HK-2 (cell line): ENCODE measurements at regions not wholly inside any gene's neighbourhood (a gene's known extent, or its start where the extent isn't known, plus 50 kb on each side); places are given as distances from the start of the nearest gene placed in this dataset.
"Not testable (repeated sequence)": the region's sequence is repeated elsewhere in the genome, so short reads cannot be mapped to it uniquely, and the experiment has no call there.

Experiments
- DNase-seq: peaks from one replicate; pipeline ENCODE4 v3.0.0-alpha.2; 2018; ENCODE audit not compliant: unreplicated experiment

DNA sequence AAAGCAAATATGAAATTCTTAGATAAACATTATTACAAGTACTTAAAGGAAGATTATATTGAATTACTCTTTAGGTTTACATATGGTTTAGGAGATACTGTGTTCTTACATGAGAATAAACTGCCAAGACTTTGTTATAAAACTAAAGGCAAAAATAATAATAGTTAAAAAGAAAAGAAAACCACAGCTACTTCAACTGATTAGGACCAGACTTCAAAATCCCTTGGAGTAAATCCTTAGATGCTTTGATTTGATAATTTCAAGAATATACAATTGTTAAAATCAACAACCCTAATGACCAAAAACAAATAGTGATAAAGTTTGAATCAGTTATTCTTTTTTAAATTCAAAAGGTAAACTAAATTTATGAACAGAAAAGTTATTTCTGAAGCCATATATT, 389.6 kb upstream of the COX7C start:
- no peak for DNase-seq

DNA sequence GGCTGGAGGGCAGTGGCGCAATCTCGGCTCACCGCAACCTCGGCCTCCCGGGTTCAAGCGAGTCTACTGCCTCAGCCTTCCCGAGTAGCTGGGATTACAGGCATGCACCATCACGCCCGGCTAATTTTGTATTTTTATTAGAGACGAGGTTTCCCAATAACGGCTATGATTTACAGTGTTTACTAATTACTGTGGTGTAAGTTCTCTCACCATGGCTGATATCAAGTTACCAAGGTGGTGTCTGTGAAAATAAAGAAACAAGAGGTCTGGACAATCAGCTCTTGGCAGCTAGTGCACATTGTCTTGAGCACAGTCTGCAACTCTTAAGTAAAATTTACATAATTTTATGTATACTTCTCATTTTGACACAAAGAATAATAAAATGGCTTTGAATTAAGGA, 385.5 kb upstream of the COX7C start:
- no peak for DNase-seq

DNA sequence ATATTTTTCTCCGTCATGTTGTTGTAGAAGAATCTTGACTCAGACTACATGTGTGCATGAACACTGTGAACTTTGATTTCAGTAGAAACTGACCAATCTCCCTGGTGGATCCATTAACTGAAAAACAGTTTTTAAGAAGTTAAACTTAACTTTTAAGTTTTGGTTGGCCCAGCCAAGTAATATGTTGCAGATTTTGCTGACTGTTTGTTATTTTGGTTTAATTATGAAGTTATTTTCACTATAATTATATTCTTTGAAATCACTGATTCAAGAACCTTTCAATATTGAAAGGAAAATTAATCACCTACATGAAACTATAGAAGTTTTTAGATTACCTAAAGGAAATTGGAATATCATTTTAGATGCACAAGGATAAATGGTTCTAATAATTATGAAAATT, 373.6 kb upstream of the COX7C start:
- no peak for DNase-seq

DNA sequence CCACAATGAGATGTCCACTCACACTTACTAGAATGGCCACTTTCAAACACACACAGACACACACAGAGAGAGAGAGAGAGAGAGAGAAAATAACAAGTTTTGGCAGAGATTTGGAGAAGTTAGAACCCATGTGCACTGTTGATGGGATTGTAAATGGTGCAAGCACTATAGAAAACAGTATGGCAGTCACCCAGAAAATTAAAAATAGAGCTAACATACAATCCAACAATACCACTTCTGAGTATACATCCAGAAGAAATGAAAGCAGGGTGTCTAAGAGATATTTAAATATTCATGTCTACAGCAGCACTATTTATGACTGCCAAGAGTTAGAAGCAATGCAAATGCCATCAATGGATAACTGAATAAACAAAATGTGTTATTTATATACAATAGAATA, 359.9 kb upstream of the COX7C start:
- no peak for DNase-seq

DNA sequence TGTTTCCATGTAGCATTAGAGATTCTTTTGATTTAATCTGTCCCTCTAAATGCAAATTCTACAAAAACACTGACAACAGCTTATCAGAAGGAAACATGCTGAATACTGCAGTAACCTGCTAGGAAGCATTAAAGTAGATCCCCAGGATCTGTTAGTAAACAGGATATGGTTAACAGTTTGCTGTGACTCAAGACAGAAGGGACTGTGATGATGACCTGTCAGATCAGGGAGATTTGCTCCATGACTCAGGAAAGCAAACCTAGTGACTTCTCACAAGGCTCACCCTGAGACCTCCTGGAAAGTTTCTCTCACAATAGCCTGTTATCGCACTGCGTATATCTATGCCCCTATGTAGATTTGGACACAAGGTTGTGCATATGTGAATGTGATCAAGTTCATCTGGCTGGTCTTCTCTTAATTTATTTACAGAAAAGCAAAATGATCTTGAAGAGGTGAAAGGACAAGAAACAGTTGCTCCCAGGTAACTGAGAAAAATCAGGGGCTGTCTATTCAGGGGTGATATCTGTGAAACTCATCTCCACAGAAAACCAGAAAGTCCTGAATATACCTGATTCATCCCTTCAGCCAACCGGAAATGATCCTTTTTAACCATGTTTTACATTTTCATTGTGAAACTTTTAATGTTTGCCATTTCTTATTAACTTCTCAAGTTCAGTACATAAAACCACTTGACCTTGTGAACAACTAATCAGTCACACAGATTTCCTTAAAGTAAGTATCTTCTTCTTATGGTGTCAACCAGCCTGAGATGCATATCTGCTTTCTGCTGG, 333.1 kb upstream of the COX7C start:
- not testable (repeated sequence) for DNase-seq

DNA sequence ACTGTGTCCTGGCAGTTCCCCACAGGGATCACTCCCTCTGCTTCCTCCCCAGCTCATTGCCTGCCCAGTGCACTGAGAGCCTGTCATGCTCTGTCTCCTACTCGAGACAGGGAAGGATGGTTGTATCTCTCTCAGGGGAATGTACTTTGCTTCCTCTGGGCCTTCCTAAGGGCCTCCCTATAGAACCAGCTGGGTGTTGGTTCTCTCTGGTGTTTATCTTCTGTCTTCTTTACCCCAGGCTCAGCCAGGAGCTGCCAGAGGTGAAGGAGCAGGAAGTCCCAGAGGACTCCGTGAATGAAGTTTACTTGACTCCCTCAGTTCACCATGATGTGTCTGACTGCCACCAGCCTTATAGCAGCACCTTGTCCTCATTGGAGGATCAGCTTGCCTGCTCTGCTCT, 330.3 kb upstream of the COX7C start:
- DNase-seq: not testable (repeated sequence)

DNA sequence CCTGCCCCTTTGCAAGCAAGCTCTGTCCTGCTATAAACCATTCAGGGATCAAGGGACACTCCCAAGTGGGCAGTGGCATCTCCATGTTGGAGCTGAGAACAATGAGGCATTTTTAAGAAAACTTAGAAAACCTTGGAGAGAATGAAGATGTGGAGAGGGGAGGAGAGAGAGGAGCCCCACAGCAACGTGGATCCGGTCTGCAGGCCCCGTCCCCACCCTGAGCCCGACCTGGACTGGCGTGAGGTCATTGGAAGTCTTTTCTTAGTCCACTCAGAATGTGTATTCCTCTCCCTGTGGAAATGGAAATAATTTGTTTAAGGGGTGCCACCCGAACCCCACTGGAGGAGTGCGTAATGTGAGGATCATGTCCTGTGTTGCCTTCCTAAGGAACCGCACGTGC, 328.0 kb upstream of the COX7C start:
- DNase-seq: not testable (repeated sequence)

DNA sequence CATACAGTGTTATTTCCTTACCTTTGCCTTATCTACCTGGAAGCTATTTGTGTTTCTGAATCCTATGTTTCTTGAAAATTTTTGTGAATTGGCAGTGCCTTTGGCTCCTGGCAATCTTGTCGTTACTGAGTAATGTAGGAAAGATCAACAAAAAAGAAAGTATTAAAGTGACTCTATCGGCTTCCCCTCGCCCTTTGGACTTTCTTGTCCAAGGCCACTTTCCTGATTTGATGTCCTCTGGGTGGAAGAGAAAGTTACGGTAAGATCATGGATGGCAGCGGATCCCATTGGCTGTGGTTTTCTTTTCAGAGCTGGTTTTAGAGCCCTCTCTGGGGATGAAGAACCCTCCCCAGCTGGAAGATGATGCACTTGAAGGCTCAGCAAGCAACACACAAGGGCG, 324.9 kb upstream of the COX7C start:
- DNase-seq: not testable (repeated sequence)

DNA sequence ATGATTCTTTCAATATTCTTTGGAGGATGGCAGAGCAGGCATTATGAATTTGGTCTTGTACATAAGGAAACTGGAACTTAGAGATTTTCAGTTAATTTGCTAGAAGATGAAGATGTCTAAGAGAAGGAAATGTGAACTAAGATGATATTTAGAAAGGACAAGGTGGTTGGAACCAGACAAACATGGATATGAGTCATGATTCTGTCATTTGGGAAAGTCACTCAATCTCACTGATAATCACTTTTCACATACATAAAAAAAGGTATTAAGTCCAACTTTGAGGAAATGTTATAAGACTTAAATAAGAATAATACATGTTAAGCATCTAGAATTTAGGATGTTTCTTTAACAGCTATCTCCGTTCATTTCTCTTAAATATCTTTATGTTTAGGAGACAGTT, 315.1 kb upstream of the COX7C start:
- DNase-seq: not testable (repeated sequence)

DNA sequence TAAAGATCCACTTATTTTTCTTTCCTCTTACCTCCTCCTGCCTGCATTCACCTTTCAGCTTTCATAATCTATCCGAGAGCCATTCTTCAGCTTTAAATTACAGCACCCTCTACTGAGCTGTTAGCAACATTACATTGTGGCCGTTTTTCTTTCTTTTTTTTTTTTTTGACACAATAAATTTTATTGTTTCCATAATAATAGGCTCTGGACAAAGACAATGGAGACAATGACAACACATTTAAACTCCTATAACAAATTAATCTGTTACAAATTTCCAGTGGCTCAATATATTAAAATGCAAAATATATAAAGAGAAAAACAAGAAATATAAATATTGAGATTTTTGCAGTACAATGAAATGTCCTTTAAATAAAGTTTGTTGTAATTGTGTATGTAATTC, 312.7 kb upstream of the COX7C start:
- DNase-seq: not testable (repeated sequence)

DNA sequence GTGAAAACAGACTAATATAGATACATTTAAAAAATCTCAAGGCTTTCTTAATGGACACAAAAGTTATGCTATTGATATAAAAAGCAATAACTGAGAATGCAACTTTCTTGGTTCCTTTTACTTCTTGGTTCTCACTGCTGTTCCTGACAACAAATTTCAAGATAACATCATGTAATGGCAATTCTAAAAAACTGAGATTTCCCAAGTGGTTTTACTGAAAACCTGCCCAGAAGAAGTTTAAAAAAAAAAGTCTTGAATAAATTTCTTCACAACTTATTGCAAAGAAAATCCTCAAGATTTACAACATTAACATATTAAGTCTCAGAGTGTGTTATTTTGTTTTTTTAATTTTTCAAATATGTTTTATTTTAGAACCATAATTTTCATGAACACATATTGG, 302.8 kb upstream of the COX7C start:
- no peak for DNase-seq

DNA sequence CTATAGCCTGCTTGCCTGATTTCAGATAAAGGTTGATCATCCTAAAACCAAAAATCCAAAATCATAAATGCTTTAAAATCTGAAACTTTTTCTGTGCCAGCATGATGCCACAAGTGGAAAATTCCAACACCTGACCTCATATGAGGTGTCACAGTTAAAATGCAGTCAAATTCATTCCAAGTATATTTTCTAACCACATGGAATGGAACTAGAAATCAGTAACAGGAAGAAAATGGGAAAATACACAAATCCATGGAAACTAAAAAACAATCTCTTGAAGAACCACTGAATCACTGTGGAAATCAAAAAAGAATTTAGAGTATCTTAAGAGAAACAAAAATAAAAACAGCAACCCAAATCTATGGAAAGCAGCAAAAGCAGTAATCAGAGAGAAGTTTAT, 297.5 kb upstream of the COX7C start:
- DNase-seq: no peak

DNA sequence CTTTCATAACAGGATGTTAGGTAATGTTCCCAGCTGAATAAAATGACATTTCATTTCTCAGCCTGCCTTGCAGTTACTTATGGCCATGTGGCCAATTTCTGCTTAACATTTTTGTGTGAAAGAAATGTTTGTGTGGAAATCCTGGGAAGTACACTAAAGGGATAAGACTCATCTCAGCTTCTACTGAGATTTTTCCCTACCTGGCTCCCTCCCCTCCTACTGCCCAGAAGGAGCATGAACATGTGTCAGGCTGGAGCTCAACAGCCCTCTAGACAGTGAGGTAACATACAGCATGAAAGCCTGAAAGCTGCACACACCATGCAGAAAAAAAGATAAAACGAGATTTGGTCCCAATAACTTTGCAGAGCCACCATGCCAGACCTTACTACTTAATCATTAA, 288.4 kb upstream of the COX7C start:
- no peak for DNase-seq

DNA sequence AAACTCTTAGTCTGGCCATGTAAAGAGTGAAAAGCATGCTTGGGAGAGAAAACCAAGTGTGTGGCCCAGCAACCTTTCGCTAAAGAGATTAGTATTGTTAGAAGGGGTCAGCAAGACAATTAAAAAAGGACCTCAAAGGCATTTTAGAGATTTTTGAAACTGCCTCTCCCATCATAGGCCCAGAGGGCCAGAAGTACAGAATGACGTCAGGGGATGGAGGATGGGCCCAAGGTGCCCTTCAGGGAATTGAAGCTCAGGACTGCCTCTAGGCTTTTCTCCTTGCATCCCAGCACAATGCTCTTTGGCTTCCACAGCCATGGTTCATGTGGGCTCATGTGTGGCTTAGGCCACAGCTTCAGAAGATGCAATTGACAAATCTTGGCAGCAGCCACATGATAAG, 287.0 kb upstream of the COX7C start:
- no peak for DNase-seq

DNA sequence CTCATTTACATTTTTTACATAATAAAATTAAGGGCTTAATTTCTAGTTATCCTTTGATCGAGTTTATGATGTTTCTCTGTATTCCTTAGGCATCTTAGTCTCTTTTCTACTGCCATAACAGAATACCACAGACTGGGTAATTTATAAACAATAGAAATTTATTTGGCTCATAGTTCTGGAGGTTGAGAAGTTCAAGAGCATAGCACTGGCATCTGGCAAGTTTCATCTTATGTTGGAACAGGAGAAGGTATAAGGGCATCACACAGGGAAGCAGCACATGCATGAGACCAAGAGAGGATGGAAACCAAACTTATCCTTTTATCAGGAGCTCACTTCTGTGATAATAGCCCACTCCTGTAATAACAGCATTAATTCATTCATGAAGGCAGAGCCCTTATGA, 284.9 kb upstream of the COX7C start:
- DNase-seq: no peak

DNA sequence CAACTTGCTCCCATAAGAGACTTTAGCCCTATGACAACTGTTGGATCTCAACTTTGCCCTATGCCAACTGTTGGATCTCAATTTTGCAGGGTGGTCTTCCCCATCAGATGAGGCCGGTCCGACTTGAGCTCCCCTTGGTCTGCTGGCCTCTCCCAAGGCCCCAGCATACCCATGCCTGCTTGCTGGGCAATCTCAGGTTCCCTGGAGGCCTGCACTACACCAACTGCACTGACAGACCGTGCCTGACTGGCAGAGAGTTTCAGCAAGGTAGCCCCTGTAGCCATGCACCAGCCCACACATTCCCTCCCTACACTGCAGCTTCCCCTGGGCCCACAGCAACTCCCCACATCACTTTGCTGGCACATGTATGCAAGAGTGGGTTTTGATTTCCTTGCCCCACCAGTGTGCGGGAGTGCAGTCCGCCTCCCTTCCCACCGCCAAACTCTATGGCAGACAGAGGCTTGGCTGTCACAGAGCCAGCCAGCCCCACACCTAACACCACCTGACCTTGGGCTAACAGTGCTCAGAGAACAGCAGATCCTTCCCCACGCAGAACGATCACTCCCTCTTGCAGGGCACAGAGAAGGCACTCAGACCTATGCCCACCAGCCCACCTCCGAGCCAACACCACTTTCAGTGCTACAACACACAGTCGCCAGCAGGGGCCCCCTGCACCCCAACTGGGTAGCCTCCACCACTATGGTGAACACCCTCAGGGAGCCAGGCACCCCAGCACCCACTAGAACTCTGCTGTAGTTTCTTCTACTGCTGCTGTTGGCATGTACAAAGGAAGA, 279.9 kb upstream of the COX7C start:
- DNase-seq: no peak

DNA sequence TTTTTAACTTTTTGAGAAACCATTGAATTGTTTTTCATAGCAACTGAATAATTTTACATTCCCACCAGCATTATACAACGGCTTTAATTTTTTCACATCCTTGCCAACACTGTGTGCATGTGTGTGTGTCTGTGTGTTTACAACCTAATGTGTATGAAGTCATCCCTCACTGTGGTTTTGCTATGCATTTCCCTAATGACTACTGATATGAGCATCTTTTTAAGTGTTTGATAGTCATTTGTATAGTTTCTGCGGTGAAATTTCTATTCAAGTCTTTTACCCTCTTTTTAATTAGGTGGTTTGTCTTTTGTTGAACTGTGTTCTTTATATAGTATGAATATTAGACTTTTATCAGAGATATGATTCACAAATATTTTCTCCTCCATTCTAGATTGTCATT, 263.1 kb upstream of the COX7C start:
- DNase-seq: no peak

DNA sequence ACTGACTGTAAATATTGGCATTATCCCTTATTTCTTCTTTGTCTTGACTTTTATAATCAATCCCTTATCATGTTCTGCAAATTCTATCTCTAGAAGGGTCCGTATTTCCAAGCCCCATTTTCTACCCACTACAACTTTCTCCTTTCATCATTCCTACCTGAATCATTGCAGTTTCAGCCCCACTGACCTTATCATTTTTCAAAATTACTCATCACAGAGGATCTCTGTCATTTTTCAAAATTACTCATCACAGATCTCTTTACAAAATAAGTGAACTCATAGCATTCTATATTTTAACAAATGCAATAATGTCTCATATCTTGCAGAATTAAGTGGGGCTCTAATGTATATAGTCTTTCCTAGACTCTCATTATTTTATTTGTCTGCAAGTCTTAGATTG, 256.9 kb upstream of the COX7C start:
- no peak for DNase-seq

DNA sequence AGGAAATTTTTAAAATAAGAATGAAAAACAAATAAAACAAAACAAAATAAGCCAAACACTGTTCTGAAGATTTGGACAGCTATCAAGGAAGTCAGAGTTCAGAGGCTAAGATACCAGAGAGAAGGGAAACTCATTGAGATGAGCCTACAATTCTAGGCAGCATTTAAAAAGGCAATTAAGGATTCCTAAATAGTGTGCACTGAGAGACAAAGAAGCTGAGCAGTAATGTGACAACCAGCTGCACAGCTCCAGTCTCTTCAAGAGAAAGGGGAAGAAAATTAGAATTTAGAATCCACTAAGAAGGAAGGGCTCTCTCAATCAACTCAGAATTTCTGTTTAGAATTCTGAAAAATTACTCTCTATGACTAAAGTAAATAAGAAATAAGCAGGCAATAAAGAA, 246.7 kb upstream of the COX7C start:
- DNase-seq: no peak

DNA sequence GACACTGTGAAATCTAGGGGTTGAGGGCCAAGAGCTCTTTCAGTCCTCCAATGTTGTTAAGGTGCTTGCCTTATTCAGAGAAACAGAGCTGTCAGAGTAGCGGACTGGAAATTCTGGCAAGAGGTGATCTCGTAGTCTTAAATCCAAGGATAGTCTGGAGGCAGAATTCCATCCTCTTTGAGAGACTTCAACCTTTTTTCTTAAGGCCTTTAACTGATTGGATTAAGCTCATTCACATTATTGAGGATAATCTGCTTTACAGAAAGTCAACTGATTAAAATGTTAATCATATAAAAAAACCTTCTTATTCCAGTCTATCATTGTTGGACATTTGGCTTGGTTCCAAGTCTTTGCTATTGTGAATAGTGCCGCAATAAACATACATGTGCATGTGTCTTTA, 243.1 kb upstream of the COX7C start:
- DNase-seq: no peak

DNA sequence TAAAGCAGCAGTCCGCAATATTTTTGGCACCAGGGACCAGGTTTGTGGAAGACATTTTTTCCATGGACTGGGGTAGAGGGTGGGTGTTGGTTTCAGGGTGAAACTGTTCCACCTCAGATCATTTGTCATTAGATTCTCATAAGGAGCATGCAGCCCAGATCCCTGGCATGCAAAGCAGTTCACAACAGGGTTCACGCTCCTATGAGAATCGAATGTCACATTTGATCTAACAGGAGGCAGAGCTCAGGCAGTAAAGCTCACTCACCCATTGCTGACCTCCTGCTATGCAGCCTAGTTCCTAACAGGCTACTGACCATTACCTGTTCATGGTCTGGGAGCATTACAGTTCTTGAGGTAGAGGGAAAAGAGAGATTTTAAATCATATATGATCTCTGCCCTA, 241.5 kb upstream of the COX7C start:
- DNase-seq: no peak

DNA sequence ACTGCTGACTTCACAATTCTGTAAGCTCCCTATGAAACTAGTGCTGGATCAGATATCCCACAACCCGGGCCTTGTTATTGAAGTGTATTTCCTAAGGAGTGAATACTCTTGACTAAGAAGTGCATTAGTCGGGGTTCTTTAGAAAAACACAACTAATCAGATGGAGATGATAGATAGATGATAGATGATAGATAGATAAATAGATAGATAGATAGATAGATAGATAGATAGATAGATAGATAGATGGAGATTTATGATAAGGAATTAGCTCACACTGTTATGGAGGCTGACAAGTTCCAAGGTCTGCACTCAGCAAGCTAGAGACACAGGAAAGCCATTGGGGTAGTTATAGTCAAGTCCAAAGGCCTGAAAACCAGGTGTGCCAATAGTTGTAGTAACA, 214.6 kb upstream of the COX7C start:
- DNase-seq: no peak

DNA sequence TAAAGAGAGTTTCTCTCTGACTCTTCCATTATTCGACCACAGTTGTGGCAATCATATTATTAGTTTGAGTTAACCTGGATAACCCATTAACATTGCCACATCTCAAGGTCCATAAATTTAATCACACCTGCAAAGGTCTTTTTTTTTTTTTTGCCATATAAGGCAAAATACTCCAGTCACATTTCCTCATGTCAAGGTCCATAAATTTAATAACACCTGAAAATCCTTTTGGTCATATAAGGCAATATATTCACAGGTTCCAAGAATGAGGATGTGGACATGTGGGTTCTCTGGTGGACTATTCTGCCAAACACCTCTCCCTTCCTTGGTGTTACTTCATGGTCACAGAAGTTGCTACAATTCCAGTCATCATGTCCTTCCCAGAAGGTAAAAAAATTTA, 213.5 kb upstream of the COX7C start:
- DNase-seq: no peak
